NB4 (cell line): ENCODE measurements at regions not wholly inside any gene's neighbourhood (a gene's known extent, or its start where the extent isn't known, plus 50 kb on each side); places are given as distances from the start of the nearest gene placed in this dataset.

Experiments used
- CTCF ChIP-seq: IDR thresholded peaks from one replicate; pipeline ENCODE4 v1.5.1; 2012; ENCODE audit warnings: low read depth, low read length
- MAX ChIP-seq: IDR thresholded peaks from 2 replicates; pipeline ENCODE4 v1.6.1; 2011; ENCODE audit warnings: low read depth, low read length
- MYC ChIP-seq: IDR thresholded peaks from 2 replicates; pipeline ENCODE4 v1.6.1; 2011; ENCODE audit warnings: low read depth, low read length
- POLR2A ChIP-seq: IDR thresholded peaks from 2 replicates; pipeline ENCODE4 v1.6.1; 2011; ENCODE audit warnings: mild to moderate bottlenecking; ENCODE audit not compliant: insufficient read length; ENCODE audit errors: extremely low read depth

GRCh38 chr6:166006900-166007301 is 160.8 kb downstream of the TBXT start:
- TF ChIP-seq CTCF: no peak
- no peak for TF ChIP-seq POLR2A
- TF ChIP-seq MAX: no peak
- no peak for TF ChIP-seq MYC
